Panc1 (cell line): ENCODE measurements at regions not wholly inside any gene's neighbourhood (a gene's known extent, or its start where the extent isn't known, plus 50 kb on each side); places are given as distances from the start of the nearest gene placed in this dataset.

Experiments
- POLR2AphosphoS5 ChIP-seq: IDR thresholded peaks from 2 replicates; pipeline ENCODE4 v1.6.1; 2012; ENCODE audit warnings: mild to moderate bottlenecking, low read depth, low read length, moderate library complexity
- TCF7L2 ChIP-seq: IDR thresholded peaks from 2 replicates; pipeline ENCODE4 v1.6.1; 2011; ENCODE audit warnings: mild to moderate bottlenecking, low read depth, low read length, inconsistent platforms
- TF ChIP-seq, protein P1 (sequence below): fragments of 450-650 bp; IDR thresholded peaks from 2 replicates; pipeline ENCODE4 v1.5.1; 2017; ENCODE audit warnings: mild to moderate bottlenecking
- TF ChIP-seq, protein P2 (sequence below), 2 experiments: IDR thresholded peaks; 2 replicates each; pipeline ENCODE4 v1.6.1; 2011 to 2012; ENCODE audit warnings: low read depth in 2 of 2, control low read depth in 1 of 2, low read length in 1 of 2, mild to moderate bottlenecking in 1 of 2, moderate library complexity in 1 of 2; ENCODE audit not compliant: insufficient read depth in 1 of 2

DNA sequence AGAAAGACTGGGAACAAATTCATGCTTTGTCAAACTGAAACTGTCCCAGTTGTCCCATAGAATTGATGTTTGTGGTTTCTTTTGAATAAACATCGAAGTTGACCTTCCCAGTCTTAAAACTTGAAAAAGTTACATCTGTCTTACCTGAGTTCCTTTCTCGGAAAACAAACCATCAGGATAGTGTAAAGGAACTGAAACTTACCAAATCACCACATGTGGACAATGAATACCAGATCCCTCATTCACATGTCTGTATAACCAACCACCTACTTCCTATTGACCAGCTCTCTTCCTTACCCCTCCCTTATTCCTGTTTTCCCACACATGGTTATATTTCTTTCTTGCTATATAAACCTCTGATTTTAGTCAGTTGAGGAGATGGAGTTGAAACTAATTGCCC lies 791.7 kb upstream of the PCDH20 start:
- TF ChIP-seq, protein P1, sequence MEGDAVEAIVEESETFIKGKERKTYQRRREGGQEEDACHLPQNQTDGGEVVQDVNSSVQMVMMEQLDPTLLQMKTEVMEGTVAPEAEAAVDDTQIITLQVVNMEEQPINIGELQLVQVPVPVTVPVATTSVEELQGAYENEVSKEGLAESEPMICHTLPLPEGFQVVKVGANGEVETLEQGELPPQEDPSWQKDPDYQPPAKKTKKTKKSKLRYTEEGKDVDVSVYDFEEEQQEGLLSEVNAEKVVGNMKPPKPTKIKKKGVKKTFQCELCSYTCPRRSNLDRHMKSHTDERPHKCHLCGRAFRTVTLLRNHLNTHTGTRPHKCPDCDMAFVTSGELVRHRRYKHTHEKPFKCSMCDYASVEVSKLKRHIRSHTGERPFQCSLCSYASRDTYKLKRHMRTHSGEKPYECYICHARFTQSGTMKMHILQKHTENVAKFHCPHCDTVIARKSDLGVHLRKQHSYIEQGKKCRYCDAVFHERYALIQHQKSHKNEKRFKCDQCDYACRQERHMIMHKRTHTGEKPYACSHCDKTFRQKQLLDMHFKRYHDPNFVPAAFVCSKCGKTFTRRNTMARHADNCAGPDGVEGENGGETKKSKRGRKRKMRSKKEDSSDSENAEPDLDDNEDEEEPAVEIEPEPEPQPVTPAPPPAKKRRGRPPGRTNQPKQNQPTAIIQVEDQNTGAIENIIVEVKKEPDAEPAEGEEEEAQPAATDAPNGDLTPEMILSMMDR = no peak
- no peak for TF ChIP-seq POLR2AphosphoS5
- TF ChIP-seq, protein P2, sequence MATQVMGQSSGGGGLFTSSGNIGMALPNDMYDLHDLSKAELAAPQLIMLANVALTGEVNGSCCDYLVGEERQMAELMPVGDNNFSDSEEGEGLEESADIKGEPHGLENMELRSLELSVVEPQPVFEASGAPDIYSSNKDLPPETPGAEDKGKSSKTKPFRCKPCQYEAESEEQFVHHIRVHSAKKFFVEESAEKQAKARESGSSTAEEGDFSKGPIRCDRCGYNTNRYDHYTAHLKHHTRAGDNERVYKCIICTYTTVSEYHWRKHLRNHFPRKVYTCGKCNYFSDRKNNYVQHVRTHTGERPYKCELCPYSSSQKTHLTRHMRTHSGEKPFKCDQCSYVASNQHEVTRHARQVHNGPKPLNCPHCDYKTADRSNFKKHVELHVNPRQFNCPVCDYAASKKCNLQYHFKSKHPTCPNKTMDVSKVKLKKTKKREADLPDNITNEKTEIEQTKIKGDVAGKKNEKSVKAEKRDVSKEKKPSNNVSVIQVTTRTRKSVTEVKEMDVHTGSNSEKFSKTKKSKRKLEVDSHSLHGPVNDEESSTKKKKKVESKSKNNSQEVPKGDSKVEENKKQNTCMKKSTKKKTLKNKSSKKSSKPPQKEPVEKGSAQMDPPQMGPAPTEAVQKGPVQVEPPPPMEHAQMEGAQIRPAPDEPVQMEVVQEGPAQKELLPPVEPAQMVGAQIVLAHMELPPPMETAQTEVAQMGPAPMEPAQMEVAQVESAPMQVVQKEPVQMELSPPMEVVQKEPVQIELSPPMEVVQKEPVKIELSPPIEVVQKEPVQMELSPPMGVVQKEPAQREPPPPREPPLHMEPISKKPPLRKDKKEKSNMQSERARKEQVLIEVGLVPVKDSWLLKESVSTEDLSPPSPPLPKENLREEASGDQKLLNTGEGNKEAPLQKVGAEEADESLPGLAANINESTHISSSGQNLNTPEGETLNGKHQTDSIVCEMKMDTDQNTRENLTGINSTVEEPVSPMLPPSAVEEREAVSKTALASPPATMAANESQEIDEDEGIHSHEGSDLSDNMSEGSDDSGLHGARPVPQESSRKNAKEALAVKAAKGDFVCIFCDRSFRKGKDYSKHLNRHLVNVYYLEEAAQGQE (IDR thresholded peaks at IDR 0.05; ENCODE audit: insufficient read depth in 1 of 2, low read depth in 2 of 2, low read length in 1 of 2) = no peak
- no peak for TF ChIP-seq TCF7L2
